Hepatocyte (in vitro differentiated cells): ENCODE measurements at regions not wholly inside any gene's neighbourhood (a gene's known extent, or its start where the extent isn't known, plus 50 kb on each side); places are given as distances from the start of the nearest gene placed in this dataset.
"Not testable (repeated sequence)": the region's sequence is repeated elsewhere in the genome, so short reads cannot be mapped to it uniquely, and the experiment has no call there.

Source experiments
- DNase-seq: peaks from one replicate; pipeline ENCODE4 v3.0.0-alpha.2; 2016; ENCODE audit warnings: low spot score
- H2AFZ ChIP-seq: fragments of 200-600 bp; sonication (generic); 2 replicates; pipeline ENCODE4 v1.6.0; 2016; ENCODE audit warnings: antibody characterized with exemption, mild to moderate bottlenecking
- H3K27ac ChIP-seq: fragments of 200-600 bp; sonication (generic); 2 replicates; pipeline ENCODE4 v1.5.1; 2016; ENCODE audit warnings: mild to moderate bottlenecking
- H3K27me3 ChIP-seq: fragments of 200-600 bp; sonication (generic); 2 replicates; pipeline ENCODE4 v1.6.1; 2016
- H3K36me3 ChIP-seq: fragments of 200-600 bp; sonication (generic); replicated peaks from 2 replicates; pipeline ENCODE4 v1.5.1; 2016; ENCODE audit warnings: low read depth; ENCODE audit not compliant: insufficient read depth
- H3K4me1 ChIP-seq: fragments of 200-600 bp; sonication (generic); 2 replicates; pipeline ENCODE4 v1.5.1; 2016; ENCODE audit warnings: mild to moderate bottlenecking, moderate library complexity; ENCODE audit not compliant: insufficient read depth
- H3K4me2 ChIP-seq: fragments of 200-600 bp; sonication (generic); 2 replicates; pipeline ENCODE4 v1.6.0; 2016
- H3K4me3 ChIP-seq: fragments of 200-600 bp; sonication (generic); 2 replicates; pipeline ENCODE4 v1.5.1; 2016; ENCODE audit warnings: mild to moderate bottlenecking
- H3K79me2 ChIP-seq: fragments of 200-600 bp; sonication (generic); 2 replicates; pipeline ENCODE4 v1.6.0; 2017; ENCODE audit warnings: mild to moderate bottlenecking
- H3K9me2 ChIP-seq: fragments of 200-600 bp; sonication (generic); replicated peaks from 2 replicates; pipeline ENCODE4 v1.6.0; 2017; ENCODE audit warnings: mild to moderate bottlenecking; ENCODE audit not compliant: insufficient read depth
- H3K9me3 ChIP-seq: fragments of 200-600 bp; sonication (generic); 2 replicates; pipeline ENCODE4 v1.5.1; 2016; ENCODE audit warnings: low read depth, mild to moderate bottlenecking
- H4K20me1 ChIP-seq: fragments of 200-600 bp; sonication (generic); 2 replicates; pipeline ENCODE4 v1.6.0; 2016; ENCODE audit warnings: mild to moderate bottlenecking; ENCODE audit not compliant: insufficient read depth, poor library complexity, severe bottlenecking
- CTCF ChIP-seq: fragments of 200-600 bp; sonication (generic); IDR thresholded peaks from 2 replicates; pipeline ENCODE4 v1.5.1; 2016; ENCODE audit warnings: antibody characterized with exemption, mild to moderate bottlenecking; ENCODE audit not compliant: poor library complexity
- EZH2 ChIP-seq: fragments of 200-600 bp; sonication (generic); IDR thresholded peaks from 2 replicates; pipeline ENCODE4 v1.6.1; 2016; ENCODE audit warnings: antibody characterized with exemption, mild to moderate bottlenecking, borderline replicate concordance
- EZH2phosphoT487 ChIP-seq: fragments of 200-600 bp; sonication (generic); IDR thresholded peaks from one replicate; pipeline ENCODE4 v1.6.1; 2018; ENCODE audit warnings: antibody characterized with exemption, mild to moderate bottlenecking, low read depth, moderate library complexity; ENCODE audit not compliant: unreplicated experiment, severe bottlenecking
- WGBS: methylation state at CpG from one replicate; pipeline ENCODE4 v1.1.6; 2016; ENCODE audit warnings: low lambda C conversion rate; ENCODE audit errors: missing lambda C conversion rate; 5-methylcytosine and 5-hydroxymethylcytosine counted together

GRCh38 chr3:182023843-182024242, 312.1 kb downstream of the SOX2 start:
- no peak for DNase-seq
- H3K27ac ChIP-seq = no peak overlapping the region
- H3K36me3 ChIP-seq = no peaks in the 10 kb centered on the region
- H3K79me2 ChIP-seq = no peaks in the 10 kb centered on the region
- H3K4me1 ChIP-seq = no peaks in the 10 kb centered on the region
- H3K27me3 ChIP-seq = no peaks in the 10 kb centered on the region
- H3K9me2 ChIP-seq = no peaks in the 10 kb centered on the region
- WGBS = 74% methylated on average over 2 of the region's 2 CpGs
- no peak overlapping the region for H3K4me2 ChIP-seq
- no peaks in the 10 kb centered on the region for H4K20me1 ChIP-seq
- H2AFZ ChIP-seq = no peak overlapping the region
- H3K9me3 ChIP-seq = no peaks in the 10 kb centered on the region
- no peak overlapping the region for H3K4me3 ChIP-seq
- no peak for TF ChIP-seq CTCF
- TF ChIP-seq EZH2phosphoT487 = no peak
- TF ChIP-seq EZH2 = no peak

GRCh38 chr3:182027366-182027765, 315.6 kb downstream of the SOX2 start:
- DNase-seq = no peak
- H3K4me3 ChIP-seq = no peak overlapping the region
- WGBS = 86% methylated on average over 1 of the region's 1 CpG
- TF ChIP-seq EZH2phosphoT487 = no peak
- no peak for TF ChIP-seq EZH2
- no peak for TF ChIP-seq CTCF
- no peaks in the 10 kb centered on the region for H3K9me2 ChIP-seq
- H3K27me3 ChIP-seq = no peaks in the 10 kb centered on the region
- no peaks in the 10 kb centered on the region for H4K20me1 ChIP-seq
- H3K36me3 ChIP-seq = no peaks in the 10 kb centered on the region
- H3K27ac ChIP-seq = no peak overlapping the region
- no peaks in the 10 kb centered on the region for H3K79me2 ChIP-seq
- no peaks in the 10 kb centered on the region for H3K9me3 ChIP-seq
- no peak overlapping the region for H3K4me2 ChIP-seq
- H2AFZ ChIP-seq = no peak overlapping the region
- H3K4me1 ChIP-seq = no peaks in the 10 kb centered on the region

- H3K27ac ChIP-seq = no peak overlapping the region
- no peak overlapping the region for H2AFZ ChIP-seq
- H3K4me1 ChIP-seq = no peaks in the 10 kb centered on the region
- no peaks in the 10 kb centered on the region for H4K20me1 ChIP-seq
- TF ChIP-seq EZH2phosphoT487 = no peak
- TF ChIP-seq EZH2 = no peak
- 93% methylated on average over 3 of the region's 3 CpGs for WGBS
- H3K9me2 ChIP-seq = no peaks in the 10 kb centered on the region
- H3K4me2 ChIP-seq = no peak overlapping the region
- H3K36me3 ChIP-seq = no peaks in the 10 kb centered on the region
- no peaks in the 10 kb centered on the region for H3K27me3 ChIP-seq
- no peaks in the 10 kb centered on the region for H3K79me2 ChIP-seq
- DNase-seq = no peak
- H3K9me3 ChIP-seq = no peaks in the 10 kb centered on the region
- no peak overlapping the region for H3K4me3 ChIP-seq
Measured at GRCh38 chr3:182028081-182028480, 316.4 kb downstream of the SOX2 start.

GRCh38 chr3:182034231-182034630, 322.5 kb downstream of the SOX2 start:
- not testable (repeated sequence) for H3K27ac ChIP-seq, H3K79me2 ChIP-seq, H3K4me3 ChIP-seq, H3K4me1 ChIP-seq, DNase-seq, H3K4me2 ChIP-seq, H2AFZ ChIP-seq, H4K20me1 ChIP-seq, H3K9me3 ChIP-seq, H3K9me2 ChIP-seq, H3K36me3 ChIP-seq, H3K27me3 ChIP-seq
- WGBS = 94% methylated on average over 1 of the region's 1 CpG

GRCh38 chr3:182035324-182035723, 323.6 kb downstream of the SOX2 start:
- H3K4me2 ChIP-seq = no peak overlapping the region
- H2AFZ ChIP-seq = no peak overlapping the region
- TF ChIP-seq EZH2phosphoT487 (no peak), CTCF (no peak), EZH2 (no peak)
- no peaks in the 10 kb centered on the region for H3K27me3 ChIP-seq
- H3K27ac ChIP-seq = no peak overlapping the region
- no peak for DNase-seq
- no peaks in the 10 kb centered on the region for H3K9me2 ChIP-seq
- no peaks in the 10 kb centered on the region for H4K20me1 ChIP-seq
- H3K79me2 ChIP-seq = no peaks in the 10 kb centered on the region
- no peaks in the 10 kb centered on the region for H3K9me3 ChIP-seq
- WGBS = 66% methylated on average over 3 of the region's 3 CpGs
- no peaks in the 10 kb centered on the region for H3K4me1 ChIP-seq
- no peak overlapping the region for H3K4me3 ChIP-seq
- H3K36me3 ChIP-seq = no peaks in the 10 kb centered on the region
